Lower leg skin (tissue), 4 donors: ENCODE measurements at regions not wholly inside any gene's neighbourhood (a gene's known extent, or its start where the extent isn't known, plus 50 kb on each side); places are given as distances from the start of the nearest gene placed in this dataset.

Source experiments
- DNase-seq, 2 donors: peaks; one replicate each; pipeline ENCODE4 v3.0.0-alpha.2; 2019; ENCODE audit warnings: low spot score in 2 of 2
- H3K4me3 ChIP-seq: fragments of 200-600 bp; sonication (generic); 2 replicates; pipeline ENCODE4 v1.5.1; 2017; ENCODE audit warnings: mild to moderate bottlenecking, low read depth; ENCODE audit not compliant: poor library complexity, severe bottlenecking
- CTCF ChIP-seq, 3 donors: fragments of 450-650 bp; IDR thresholded peaks; one replicate each; pipeline ENCODE4 v1.5.1; 2016; ENCODE audit warnings: antibody characterized with exemption in 3 of 3, mild to moderate bottlenecking in 3 of 3, moderate library complexity in 2 of 3
- POLR2A ChIP-seq, 2 donors: fragments of 450-650 bp; IDR thresholded peaks; one replicate each; pipeline ENCODE4 v1.6.1; 2016 to 2017; ENCODE audit warnings: antibody characterized with exemption in 2 of 2, mild to moderate bottlenecking in 1 of 2, moderate library complexity in 1 of 2
- WGBS, 2 donors: methylation state at CpG; one replicate each; pipeline ENCODE4 v1.1.5; 2018; 5-methylcytosine and 5-hydroxymethylcytosine counted together
- intact Hi-C: fragments of 100-400 bp; cut with DNase I; formaldehyde crosslinking; loops from one replicate; pipeline ENCODE4 v1.15.0; 2023; ENCODE audit warnings: low total_unique reads

- no peak overlapping the region for H3K4me3 ChIP-seq
- no peak for TF ChIP-seq CTCF (IDR thresholded peaks at IDR 0.05)
- TF ChIP-seq POLR2A (IDR thresholded peaks at IDR 0.05), result no peak
- intact Hi-C loops, result no loop called here
- no peak for DNase-seq
These were observed 465.7 kb downstream of the NOVA1 start for GRCh38 chr14:26132061-26132645.

- no peak overlapping the region for H3K4me3 ChIP-seq
- intact Hi-C loops, result no loop called here
- no peak for DNase-seq
- 84 to 90% methylated on average over 1 of the region's 1 CpG for whole genome bisulfite sequencing, 2 donors
- TF ChIP-seq POLR2A (IDR thresholded peaks at IDR 0.05) (no peak), CTCF (IDR thresholded peaks at IDR 0.05) (no peak)
These were observed 467.1 kb downstream of the NOVA1 start for GRCh38 chr14:26130690-26131089.

GRCh38 chr14:26128931-26129671 lies 468.7 kb downstream of the NOVA1 start:
- DNase-seq, result no peak
- intact Hi-C loops, result no loop called here
- TF ChIP-seq POLR2A (IDR thresholded peaks at IDR 0.05) (no peak), CTCF (IDR thresholded peaks at IDR 0.05) (no peak)
- WGBS, 2 donors, result 47 to 68% methylated on average over 4 of the region's 4 CpGs
- H3K4me3 ChIP-seq, result no peak overlapping the region

GRCh38 chr14:26124896-26125438 lies 472.9 kb downstream of the NOVA1 start:
- intact Hi-C loops, result no loop called here
- no peak for DNase-seq
- WGBS, 2 donors, result 57 to 62% methylated on average over 2 of the region's 2 CpGs
- no peak overlapping the region for H3K4me3 ChIP-seq
- no peak for TF ChIP-seq CTCF (IDR thresholded peaks at IDR 0.05)
- no peak for TF ChIP-seq POLR2A (IDR thresholded peaks at IDR 0.05)

GRCh38 chr14:26123459-26123858 lies 474.4 kb downstream of the NOVA1 start:
- 80 to 82% methylated on average over 2 of the region's 2 CpGs for WGBS, 2 donors
- DNase-seq, result no peak
- no peak overlapping the region for H3K4me3 ChIP-seq
- intact Hi-C loops, result no loop called here
- no peak for TF ChIP-seq POLR2A (IDR thresholded peaks at IDR 0.05)
- TF ChIP-seq CTCF (IDR thresholded peaks at IDR 0.05), result no peak
